SK-N-MC (cell line): ENCODE measurements at regions not wholly inside any gene's neighbourhood (a gene's known extent, or its start where the extent isn't known, plus 50 kb on each side); places are given as distances from the start of the nearest gene placed in this dataset.

Experiments
- EZH2 ChIP-seq: fragments of 200-600 bp; sonication (generic); IDR thresholded peaks from one replicate; pipeline ENCODE4 v1.6.1; 2017; ENCODE audit warnings: antibody characterized with exemption
- FOXP2 ChIP-seq: optimal IDR thresholded peaks from 2 replicates; pipeline ENCODE3; 2011; ENCODE audit warnings: mild to moderate bottlenecking, moderate library complexity; ENCODE audit not compliant: insufficient read depth; ENCODE audit errors: extremely low read length, control extremely low read depth
- POLR2AphosphoS5 ChIP-seq: IDR thresholded peaks from 2 replicates; pipeline ENCODE4 v1.6.1; 2012; ENCODE audit warnings: mild to moderate bottlenecking, low read depth, low read length, borderline replicate concordance

- TF ChIP-seq POLR2AphosphoS5, result no peak
- TF ChIP-seq EZH2, result no peak
- TF ChIP-seq FOXP2, result no peak
These were observed 92.7 kb upstream of the MGAT5 start for GRCh38 chr2:134161170-134161547.
